GM18505 (cell line): ENCODE measurements at regions not wholly inside any gene's neighbourhood (a gene's known extent, or its start where the extent isn't known, plus 50 kb on each side); places are given as distances from the start of the nearest gene placed in this dataset.

Experiments used
- ATAC-seq: cut with Tn5 transposase; IDR thresholded peaks from one replicate; pipeline ENCODE4 v1.9.1; 2021; ENCODE audit not compliant: unreplicated experiment
- POLR2A ChIP-seq: IDR thresholded peaks from 4 replicates; pipeline ENCODE4 v1.6.1; 2011; ENCODE audit warnings: borderline replicate concordance; ENCODE audit not compliant: insufficient read depth, insufficient read length; ENCODE audit errors: extremely low read depth

DNA sequence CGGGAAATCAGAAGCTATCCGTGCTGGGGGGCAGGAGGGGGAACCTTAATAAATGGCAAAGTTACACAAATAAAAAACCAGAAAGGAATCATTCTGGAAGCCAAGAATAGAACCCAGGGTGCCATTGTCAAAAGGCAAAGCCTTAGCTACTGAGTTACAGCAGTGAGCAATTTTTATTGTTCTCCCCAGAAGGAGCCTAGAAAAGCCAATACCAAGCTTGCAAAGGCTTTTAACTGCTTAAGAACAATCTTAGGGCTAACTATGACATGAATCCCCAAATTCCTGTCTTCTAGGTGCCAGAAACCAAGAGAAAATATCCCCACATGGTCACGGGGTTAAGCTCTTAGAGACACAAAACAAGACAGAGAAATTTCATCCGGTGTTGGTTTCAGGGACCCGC, 482.7 kb downstream of the CCSER2 start:
- TF ChIP-seq POLR2A = no peak
- ATAC-seq = no peak

- no peak for ATAC-seq
- TF ChIP-seq POLR2A = no peak
These were observed 490.6 kb downstream of the CCSER2 start for GRCh38 chr10:84818961-84819360.

DNA sequence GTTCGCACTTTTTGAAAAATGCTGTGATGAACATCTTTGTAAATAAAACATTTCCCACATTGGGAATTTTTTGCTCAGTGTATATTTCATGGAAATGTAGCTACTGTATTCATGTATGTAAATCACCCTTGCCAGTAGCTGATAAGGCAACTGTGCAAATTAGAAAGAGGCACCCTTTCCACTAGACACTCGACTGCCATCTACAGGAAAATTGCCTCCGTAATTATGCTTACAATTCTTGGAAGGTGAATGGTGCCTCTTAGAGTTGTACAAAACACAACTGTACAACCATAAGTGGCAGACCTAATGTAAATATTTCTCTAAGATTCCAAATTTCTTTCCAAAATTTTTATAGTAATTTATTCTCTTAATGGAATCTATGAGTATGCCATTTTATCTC, 491.7 kb downstream of the CCSER2 start:
- no peak for TF ChIP-seq POLR2A
- no peak for ATAC-seq

DNA sequence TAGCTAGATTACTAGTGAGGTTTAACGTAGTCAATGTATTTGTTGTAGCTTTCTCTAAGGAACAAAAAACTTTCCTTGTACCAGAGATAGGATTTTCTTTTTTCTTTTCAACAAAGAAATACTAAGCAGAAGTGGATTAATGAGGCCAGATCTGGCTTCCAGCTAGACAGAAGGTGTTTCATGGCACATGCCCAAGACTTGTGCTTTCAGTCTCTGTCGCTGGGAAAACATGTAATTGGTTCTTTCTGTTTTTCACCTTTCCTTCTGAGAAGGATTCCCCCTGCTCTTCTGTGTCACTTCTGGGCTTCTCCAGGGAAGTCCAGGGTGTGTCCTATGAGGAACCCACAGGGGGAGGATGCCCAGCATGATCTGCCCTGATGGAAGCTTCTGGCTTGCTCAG, 492.2 kb downstream of the CCSER2 start:
- ATAC-seq = no peak
- no peak for TF ChIP-seq POLR2A

- no peak for ATAC-seq
- TF ChIP-seq POLR2A = no peak
These were observed 494.7 kb downstream of the CCSER2 start for GRCh38 chr10:84822931-84823630.

DNA sequence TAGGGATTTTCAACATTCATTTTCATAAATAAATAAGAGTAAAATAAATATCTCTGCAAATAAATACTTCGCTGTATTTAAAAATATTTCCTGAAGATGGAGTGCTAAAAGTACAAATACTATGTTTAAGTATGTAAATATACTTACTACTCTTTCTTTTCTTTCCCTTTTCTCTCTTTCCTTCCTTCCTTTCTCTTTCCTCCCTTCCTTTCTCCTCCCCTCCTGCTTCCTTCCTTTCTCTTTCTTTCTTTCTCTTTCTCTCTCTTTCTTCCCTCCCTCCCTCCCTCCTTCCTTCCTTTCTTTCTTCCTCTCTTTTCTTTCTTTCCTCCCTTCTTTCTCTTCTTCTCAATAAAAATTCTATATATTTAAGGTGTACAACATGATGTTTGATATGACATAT, 496.1 kb downstream of the CCSER2 start:
- ATAC-seq = no peak
- no peak for TF ChIP-seq POLR2A

GRCh38 chr10:84825330-84825729, 496.9 kb downstream of the CCSER2 start:
- no peak for TF ChIP-seq POLR2A
- ATAC-seq = no peak

DNA sequence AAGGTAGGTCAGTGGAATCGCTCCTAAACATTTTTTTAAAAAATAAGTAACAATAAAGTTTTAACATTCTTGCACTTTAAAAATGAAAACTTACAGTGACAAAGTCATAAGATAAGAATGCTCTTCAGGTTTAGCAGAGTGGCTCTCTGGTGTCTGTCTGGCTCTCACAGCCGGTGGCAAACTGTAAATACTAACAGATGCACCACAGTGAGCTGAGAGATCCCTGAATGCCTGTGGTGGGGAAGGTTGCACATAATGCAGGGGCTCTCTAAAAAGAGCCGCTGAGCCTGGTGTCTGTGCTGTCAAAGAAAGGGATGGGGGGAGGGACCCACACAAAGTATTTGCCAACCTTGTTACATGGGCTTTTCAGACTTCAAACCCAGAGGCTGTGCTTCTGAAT, 498.3 kb downstream of the CCSER2 start:
- no peak for TF ChIP-seq POLR2A
- ATAC-seq = no peak

GRCh38 chr10:84829131-84829530, 500.7 kb downstream of the CCSER2 start:
- TF ChIP-seq POLR2A = no peak
- ATAC-seq = no peak

DNA sequence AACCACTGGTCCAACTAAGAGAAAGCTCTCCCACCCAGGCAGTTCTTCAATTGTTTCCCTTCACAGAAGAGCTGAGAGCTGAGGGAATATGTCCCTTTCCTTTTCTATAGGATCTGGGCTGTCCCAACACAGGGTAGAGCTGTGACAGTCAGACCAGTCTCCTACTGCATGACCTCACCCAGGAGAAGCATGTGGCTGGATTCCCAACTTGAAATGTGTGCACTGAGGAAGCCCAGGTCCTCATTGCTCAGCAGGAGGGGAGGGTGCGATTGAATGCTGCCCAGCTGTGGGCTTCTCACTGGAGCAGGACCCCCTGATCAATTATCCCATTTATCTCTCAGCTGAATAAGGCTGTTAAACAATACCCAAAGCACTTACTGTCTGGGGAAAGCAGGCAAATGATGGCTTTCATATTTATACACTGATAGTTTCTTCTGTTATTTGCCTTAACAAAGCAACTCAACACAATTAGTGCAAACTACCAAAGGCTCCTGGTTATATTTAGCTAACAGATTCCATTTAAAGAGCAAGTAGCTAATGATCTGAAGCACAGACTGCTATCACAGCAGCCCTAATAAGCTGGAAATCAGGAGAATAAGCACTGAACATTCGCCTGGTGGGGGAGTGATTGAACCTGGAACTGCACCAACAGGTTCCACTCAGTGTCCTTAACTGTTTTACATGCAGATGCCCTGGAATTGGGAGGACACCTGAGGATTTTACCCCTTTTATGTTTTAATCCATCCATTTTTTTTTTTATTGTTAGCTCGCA, 508.8 kb downstream of the CCSER2 start:
- no peak for ATAC-seq
- TF ChIP-seq POLR2A = no peak

DNA sequence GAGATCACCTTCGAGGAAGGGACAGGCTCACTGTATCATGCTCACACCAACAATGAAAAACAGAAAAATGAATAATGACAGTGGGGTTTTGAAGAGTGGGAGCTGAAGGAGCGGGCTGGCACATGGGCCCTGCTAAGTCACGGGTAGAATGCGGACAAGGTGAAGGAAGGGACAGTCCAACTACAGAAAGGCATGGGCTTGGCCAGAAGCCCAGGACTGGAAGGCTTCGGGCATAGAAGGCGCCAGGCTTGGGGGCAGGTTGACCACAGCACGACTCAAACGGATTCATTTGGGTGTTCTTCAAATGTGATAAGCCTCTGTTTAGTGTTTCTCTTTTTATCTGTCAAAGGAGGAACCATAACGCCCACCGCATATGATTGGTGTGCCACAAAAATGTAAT, 509.5 kb downstream of the CCSER2 start:
- no peak for TF ChIP-seq POLR2A
- no peak for ATAC-seq

DNA sequence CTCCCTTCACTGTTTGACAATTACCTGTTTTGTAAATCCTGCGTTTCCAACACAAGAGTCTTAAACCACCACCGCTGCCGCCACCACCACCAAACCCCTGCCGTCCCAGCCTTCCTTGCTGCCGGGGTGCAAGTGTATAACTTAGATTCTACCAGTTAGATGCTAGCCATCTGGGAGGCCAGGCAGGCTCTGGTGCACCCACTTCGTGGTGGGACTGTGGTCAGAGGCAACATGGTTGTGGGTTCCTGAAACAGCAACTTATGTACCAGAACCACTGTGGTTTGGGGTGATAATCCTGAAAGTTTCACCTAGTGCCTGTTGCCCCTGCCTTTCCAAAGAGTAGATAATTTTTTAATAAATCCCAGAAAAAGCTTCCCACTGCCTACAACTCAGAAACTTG, 510.5 kb downstream of the CCSER2 start:
- ATAC-seq = no peak
- no peak for TF ChIP-seq POLR2A

DNA sequence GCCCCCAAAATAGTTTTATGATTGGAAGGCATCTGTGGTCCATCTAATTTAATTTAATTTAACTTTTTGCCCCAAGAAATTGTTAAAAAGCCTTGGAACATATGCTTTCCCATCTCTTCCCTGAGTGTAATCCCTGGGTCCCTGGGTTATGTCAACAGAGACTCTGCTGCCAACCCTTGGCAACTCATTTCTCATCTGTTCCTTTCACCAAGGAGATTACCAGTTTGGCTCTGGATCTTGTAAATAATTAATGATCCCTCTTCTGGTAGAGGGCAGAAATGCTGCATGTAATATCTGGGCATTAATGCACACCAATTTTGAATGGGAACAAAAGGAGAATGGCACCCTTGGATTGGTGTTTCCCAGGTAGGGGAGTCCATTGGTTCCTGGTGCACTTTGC, 514.2 kb downstream of the CCSER2 start:
- no peak for TF ChIP-seq POLR2A
- no peak for ATAC-seq

- no peak for TF ChIP-seq POLR2A
These were observed 516.1 kb downstream of the CCSER2 start for GRCh38 chr10:84844461-84844860.

More at GRCh38 chr10:84844461-84844860, 516.1 kb downstream of the CCSER2 start:
- ATAC-seq = no peak
